ENCODE measurements at regions not wholly inside any gene's neighbourhood (a gene's known extent, or its start where the extent isn't known, plus 50 kb on each side); places are given as distances from the start of the nearest gene placed in this dataset.
"Not testable (repeated sequence)": the region's sequence is repeated elsewhere in the genome, so short reads cannot be mapped to it uniquely, and the experiment has no call there.

DNA sequence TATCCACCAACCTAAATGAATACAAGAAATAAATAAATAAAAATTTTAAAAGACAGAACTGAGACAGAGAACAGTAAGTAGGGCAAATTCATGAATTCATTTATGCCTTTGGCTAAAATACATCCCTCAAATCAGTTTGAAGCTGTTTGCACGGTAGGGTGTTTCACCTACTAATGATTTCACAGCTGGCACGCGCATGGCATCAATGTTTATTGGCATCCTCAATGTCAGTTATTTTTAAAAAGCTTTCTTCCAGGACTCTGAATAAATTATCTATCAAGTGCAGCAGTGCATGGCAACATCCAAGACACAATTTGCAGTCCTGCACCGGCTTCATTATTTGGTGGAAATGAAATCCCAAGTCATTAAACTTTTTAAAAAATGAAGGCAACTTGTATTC is 985.2 kb upstream of the ROBO1 start:
- TF ChIP-seq, protein P1, sequence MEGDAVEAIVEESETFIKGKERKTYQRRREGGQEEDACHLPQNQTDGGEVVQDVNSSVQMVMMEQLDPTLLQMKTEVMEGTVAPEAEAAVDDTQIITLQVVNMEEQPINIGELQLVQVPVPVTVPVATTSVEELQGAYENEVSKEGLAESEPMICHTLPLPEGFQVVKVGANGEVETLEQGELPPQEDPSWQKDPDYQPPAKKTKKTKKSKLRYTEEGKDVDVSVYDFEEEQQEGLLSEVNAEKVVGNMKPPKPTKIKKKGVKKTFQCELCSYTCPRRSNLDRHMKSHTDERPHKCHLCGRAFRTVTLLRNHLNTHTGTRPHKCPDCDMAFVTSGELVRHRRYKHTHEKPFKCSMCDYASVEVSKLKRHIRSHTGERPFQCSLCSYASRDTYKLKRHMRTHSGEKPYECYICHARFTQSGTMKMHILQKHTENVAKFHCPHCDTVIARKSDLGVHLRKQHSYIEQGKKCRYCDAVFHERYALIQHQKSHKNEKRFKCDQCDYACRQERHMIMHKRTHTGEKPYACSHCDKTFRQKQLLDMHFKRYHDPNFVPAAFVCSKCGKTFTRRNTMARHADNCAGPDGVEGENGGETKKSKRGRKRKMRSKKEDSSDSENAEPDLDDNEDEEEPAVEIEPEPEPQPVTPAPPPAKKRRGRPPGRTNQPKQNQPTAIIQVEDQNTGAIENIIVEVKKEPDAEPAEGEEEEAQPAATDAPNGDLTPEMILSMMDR (IDR thresholded peaks at IDR 0.05; ENCODE audit: insufficient read depth, missing control alignments): no peak
- DNase-seq (ENCODE audit: insufficient read length, low spot score): no peak
- no peak for FAIRE-seq

DNA sequence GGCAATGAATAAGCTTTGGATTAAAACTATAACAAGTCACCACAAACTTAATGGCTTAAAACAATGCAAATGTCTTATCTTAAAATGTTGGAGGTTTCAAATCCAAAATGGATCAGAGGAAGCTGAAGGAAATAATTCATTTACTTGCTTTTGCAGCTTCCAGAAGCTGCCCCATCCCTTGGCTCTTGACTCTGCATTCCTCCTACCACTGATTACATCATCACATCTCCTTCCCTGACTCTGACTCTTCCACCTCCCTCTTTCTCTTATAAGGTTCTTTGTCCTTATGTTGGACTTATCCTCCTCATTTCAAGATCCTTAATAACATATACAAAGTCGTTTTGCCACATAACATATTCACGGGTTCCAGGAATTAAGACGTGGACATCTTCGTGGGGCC is 982.8 kb upstream of the ROBO1 start:
- TF ChIP-seq, protein P1 (IDR thresholded peaks at IDR 0.05; ENCODE audit: insufficient read depth, missing control alignments): no peak
- no peak for DNase-seq (ENCODE audit: insufficient read length, low spot score)
- no peak for FAIRE-seq

DNA sequence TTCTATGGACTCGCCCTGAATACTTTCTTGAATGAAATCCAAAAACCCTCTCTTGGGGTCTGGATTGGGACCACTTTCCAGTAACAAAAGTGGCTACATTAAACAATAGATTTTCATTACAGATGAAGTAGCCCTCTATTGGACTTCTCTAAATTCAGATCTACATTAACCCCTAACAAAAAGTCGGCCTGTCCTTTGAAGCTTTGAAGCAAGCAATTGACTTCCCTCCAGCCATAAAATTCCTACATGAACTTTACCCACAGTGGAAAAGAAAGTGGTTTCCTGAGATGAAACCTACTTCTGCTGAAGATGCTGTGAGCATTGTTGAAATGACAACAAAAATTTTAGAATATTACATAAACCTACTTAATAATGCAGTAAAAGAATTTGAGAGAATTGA is 967.1 kb upstream of the ROBO1 start:
- FAIRE-seq: no peak
- DNase-seq (ENCODE audit: insufficient read length, low spot score): no peak
- TF ChIP-seq, protein P1 (IDR thresholded peaks at IDR 0.05; ENCODE audit: insufficient read depth, missing control alignments): no peak

DNA sequence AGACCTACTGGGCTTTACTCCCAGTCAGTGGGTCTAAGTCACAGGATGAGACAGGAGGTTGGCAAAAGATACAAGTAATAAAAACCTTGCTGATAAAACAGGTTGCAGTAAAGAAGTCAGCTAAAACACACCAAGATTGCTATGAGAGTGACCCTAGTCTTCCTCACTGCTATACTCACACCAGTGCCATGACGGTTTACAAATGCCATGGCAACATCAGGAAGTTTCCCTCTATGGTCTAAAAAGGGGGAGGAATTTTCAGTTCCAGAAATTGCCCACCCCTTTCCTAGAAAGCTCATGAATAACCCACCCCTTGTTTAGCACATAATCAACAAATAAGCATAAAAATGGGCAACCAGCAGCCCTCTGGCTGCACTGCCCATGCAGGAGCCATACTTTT is 966.7 kb upstream of the ROBO1 start:
- TF ChIP-seq, protein P1 (IDR thresholded peaks at IDR 0.05; ENCODE audit: insufficient read depth, missing control alignments): no peak
- no peak for DNase-seq (ENCODE audit: insufficient read length, low spot score)
- FAIRE-seq: no peak

DNA sequence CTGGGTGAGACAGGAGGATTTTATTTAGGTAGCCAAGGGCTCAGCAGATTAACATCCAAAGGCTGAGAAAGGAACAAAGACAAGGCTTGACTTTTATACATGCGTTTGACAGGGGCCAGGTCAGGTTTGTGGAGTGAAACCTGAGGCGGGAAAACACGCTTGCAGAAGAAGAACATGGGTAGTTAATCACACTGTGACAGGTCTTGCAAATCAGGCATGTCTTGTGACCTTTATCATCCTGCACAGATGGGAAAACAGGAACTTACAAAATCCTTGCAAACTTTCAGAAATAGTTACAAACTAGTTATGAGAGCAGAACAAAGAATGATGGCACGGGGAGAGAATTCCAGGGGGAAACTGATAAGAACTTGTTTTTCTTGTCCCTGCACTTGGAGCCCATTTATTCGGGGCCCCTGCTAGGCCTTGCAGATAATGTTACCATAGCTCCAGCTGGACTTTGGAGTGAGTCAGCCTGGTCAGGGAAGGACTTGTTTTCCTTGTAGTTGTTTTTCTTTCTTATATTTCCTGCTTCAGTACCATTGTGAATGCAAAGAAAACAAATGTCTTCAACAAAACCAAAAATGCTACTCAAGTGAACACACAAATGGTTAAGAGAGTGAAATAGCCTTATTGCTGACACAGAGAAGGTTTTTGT is 965.9 kb upstream of the ROBO1 start:
- DNase-seq (ENCODE audit: insufficient read length, low spot score): no peak

DNA sequence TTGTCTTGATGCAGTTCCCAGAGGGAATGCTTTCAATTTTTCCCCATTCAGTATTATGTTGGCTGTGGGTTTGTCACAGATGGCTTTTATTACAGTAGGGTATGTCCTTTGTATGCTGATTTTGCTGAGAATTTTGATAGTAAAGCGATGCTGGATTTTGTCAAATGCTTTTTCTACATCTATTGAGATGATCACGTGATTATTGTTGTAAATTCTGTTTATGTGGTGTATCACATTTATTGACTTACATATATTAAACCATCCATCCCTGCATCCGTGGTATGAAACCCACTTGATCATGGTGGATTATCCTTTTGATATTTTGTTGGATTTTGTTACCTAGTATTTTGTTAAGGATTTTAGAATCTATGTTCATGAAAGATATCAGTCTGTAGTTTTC is 959.8 kb upstream of the ROBO1 start:
- DNase-seq (ENCODE audit: insufficient read length, low spot score); FAIRE-seq: not testable (repeated sequence)

More for the DNA sequence above, 965.9 kb upstream of the ROBO1 start:
- FAIRE-seq: no peak
- TF ChIP-seq, protein P1 (IDR thresholded peaks at IDR 0.05; ENCODE audit: insufficient read depth, missing control alignments): no peak

DNA sequence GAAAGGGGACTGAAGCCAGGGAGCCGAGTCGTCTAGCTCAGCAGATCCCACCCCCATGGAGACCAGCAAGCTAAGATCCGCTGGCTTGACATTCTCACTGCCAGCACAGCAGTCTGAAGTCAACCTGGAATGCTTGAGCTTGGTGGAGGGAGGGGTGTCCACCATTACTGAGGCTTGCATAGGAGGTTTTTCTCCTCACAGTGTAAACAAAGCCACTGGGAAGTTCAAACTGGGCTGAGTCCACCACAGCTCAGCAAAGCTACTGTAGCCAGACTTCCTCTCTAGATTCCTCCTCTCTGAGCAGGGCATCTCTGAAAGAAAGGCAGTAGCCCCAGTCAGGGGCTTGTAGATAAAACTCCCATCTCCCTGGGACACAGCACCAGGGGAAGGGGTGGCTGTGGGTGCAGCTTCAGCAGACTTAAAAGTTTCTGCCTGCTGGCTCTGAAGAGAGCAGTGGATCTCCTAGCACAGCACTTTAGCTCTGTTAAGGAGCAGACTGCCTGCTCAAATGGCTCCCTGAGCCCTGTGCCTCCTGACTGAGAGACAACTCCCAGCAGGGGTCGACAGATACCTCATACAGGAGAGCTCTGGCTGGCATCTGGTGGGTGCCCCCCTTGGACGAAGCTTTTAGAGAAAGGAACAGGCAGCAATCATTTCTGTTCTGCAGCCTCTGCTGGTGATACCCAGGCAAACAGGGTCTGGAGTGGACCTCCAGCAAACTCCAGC is 942.0 kb upstream of the ROBO1 start:
- FAIRE-seq; DNase-seq (ENCODE audit: insufficient read length, low spot score): not testable (repeated sequence)

DNA sequence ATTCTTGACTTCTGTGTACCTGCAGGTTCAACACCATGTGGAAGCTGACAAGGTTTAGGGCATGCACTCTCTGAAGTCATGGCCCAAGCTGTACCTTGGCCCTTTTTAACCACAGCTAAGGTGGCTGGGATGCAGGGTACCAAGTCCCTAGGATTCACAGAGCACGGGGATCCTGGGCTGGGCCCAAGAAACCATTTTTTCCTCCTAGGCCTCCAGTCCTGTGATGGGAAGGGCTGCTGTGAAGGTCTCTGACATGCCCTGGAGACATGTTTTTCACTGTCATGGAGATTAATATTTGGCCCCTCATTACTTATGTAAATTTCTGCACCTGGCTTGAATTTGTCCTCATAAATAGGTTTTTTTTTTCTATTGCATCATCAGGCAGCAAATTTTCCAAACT is 937.5 kb upstream of the ROBO1 start:
- DNase-seq (ENCODE audit: insufficient read length, low spot score): no peak
- no peak for FAIRE-seq
- TF ChIP-seq, protein P1 (IDR thresholded peaks at IDR 0.05; ENCODE audit: insufficient read depth, missing control alignments): no peak
